GM23338 (cell line): ENCODE measurements at regions not wholly inside any gene's neighbourhood (a gene's known extent, or its start where the extent isn't known, plus 50 kb on each side); places are given as distances from the start of the nearest gene placed in this dataset.

Source experiments
- ATAC-seq: fragments of 200-7000 bp; cut with Tn5 transposase; 3 replicates; pipeline ENCODE4 v1.9.1; 2020
- DNase-seq: peaks from one replicate; pipeline ENCODE4 v3.0.0-alpha.2; 2015; ENCODE audit warnings: low spot score
- H2AFZ ChIP-seq: fragments of 200-600 bp; sonication (generic); 2 replicates; pipeline ENCODE4 v1.8.0; 2016; ENCODE audit warnings: antibody characterized with exemption, mild to moderate bottlenecking, moderate library complexity
- H3F3A ChIP-seq: fragments of 200-600 bp; sonication (generic); replicated peaks from 2 replicates; pipeline ENCODE4 v1.8.0; 2017; ENCODE audit warnings: antibody characterized with exemption, mixed run types, low read depth
- H3K27ac ChIP-seq: fragments of 200-600 bp; sonication (generic); 2 replicates; pipeline ENCODE4 v1.6.1; 2016; ENCODE audit warnings: low read depth
- H3K27me3 ChIP-seq: fragments of 200-600 bp; sonication (generic); 2 replicates; pipeline ENCODE4 v1.8.0; 2016; ENCODE audit warnings: mild to moderate bottlenecking, mixed run types, moderate library complexity; ENCODE audit not compliant: insufficient read depth
- H3K36me3 ChIP-seq: fragments of 200-600 bp; sonication (generic); 2 replicates; pipeline ENCODE4 v1.8.0; 2016; ENCODE audit warnings: mild to moderate bottlenecking; ENCODE audit not compliant: insufficient read depth
- H3K4me1 ChIP-seq: fragments of 200-600 bp; sonication (generic); 2 replicates; pipeline ENCODE4 v1.8.0; 2016; ENCODE audit warnings: mild to moderate bottlenecking, moderate library complexity; ENCODE audit not compliant: insufficient read depth
- H3K4me2 ChIP-seq: fragments of 200-600 bp; sonication (generic); 2 replicates; pipeline ENCODE4 v1.7.1; 2017; ENCODE audit warnings: mixed run types
- H3K4me3 ChIP-seq: fragments of 200-600 bp; sonication (generic); 2 replicates; pipeline ENCODE4 v1.6.1; 2016; ENCODE audit warnings: mixed run types
- H3K79me2 ChIP-seq: fragments of 200-600 bp; sonication (generic); replicated peaks from 2 replicates; pipeline ENCODE4 v1.8.0; 2017; ENCODE audit warnings: mild to moderate bottlenecking; ENCODE audit not compliant: insufficient read depth
- H3K9me2 ChIP-seq: fragments of 200-600 bp; sonication (generic); 2 replicates; pipeline ENCODE4 v1.8.0; 2017; ENCODE audit not compliant: insufficient read depth
- H4K20me1 ChIP-seq: fragments of 200-600 bp; sonication (generic); replicated peaks from 2 replicates; pipeline ENCODE4 v1.8.0; 2017; ENCODE audit warnings: mild to moderate bottlenecking; ENCODE audit not compliant: insufficient read depth
- H3K27ac Mint-ChIP-seq: 2 replicates; pipeline ENCODE4 v1.8.0; 2020; ENCODE audit warnings: inconsistent platforms, mild to moderate bottlenecking, moderate library complexity, mixed read lengths
- H3K27me3 Mint-ChIP-seq: 3 replicates; pipeline ENCODE4 v1.8.0; 2022; ENCODE audit warnings: low read depth, mild to moderate bottlenecking, moderate library complexity, mixed read lengths, inconsistent platforms; ENCODE audit not compliant: insufficient read depth, poor library complexity
- H3K36me3 Mint-ChIP-seq: 3 replicates; pipeline ENCODE4 v1.8.0; 2021; ENCODE audit warnings: low read depth, mild to moderate bottlenecking, inconsistent platforms, moderate library complexity, mixed read lengths
- H3K4me1 Mint-ChIP-seq: 3 replicates; pipeline ENCODE4 v1.8.0; 2020; ENCODE audit warnings: mild to moderate bottlenecking, inconsistent platforms, mixed read lengths
- H3K4me3 Mint-ChIP-seq: 3 replicates; pipeline ENCODE4 v1.8.0; 2021; ENCODE audit warnings: moderate library complexity, mild to moderate bottlenecking, inconsistent platforms, mixed read lengths
- H3K9me3 Mint-ChIP-seq: 3 replicates; pipeline ENCODE4 v1.8.0; 2020; ENCODE audit warnings: moderate library complexity, mild to moderate bottlenecking, inconsistent platforms, mixed read lengths
- CREB1 ChIP-seq: fragments of 250-450 bp; sonication (Bioruptor Pico); IDR thresholded peaks from 2 replicates; pipeline ENCODE4 v1.5.0; 2020; ENCODE audit warnings: low read depth, mild to moderate bottlenecking, moderate library complexity
- ETS1 ChIP-seq: IDR thresholded peaks from 2 replicates; pipeline ENCODE4 v1.6.1; 2016; ENCODE audit warnings: antibody characterized with exemption
- EZH2 ChIP-seq: fragments of 200-600 bp; sonication (generic); IDR thresholded peaks from one replicate; pipeline ENCODE4 v1.8.0; 2017; ENCODE audit warnings: antibody characterized with exemption, mild to moderate bottlenecking, low read depth; ENCODE audit not compliant: unreplicated experiment
- EZH2phosphoT487 ChIP-seq: fragments of 200-600 bp; sonication (generic); IDR thresholded peaks from one replicate; pipeline ENCODE4 v1.8.1; 2018; ENCODE audit warnings: antibody characterized with exemption; ENCODE audit not compliant: unreplicated experiment
- JUNB ChIP-seq: IDR thresholded peaks from one replicate; pipeline ENCODE4 v1.6.1; 2016; ENCODE audit warnings: antibody characterized with exemption; ENCODE audit not compliant: unreplicated experiment
- NANOG ChIP-seq: IDR thresholded peaks from 2 replicates; pipeline ENCODE4 v1.6.1; 2016; ENCODE audit warnings: antibody characterized with exemption, borderline replicate concordance
- POLR2AphosphoS5 ChIP-seq: IDR thresholded peaks from 2 replicates; pipeline ENCODE4 v1.6.1; 2016; ENCODE audit warnings: antibody characterized with exemption, low read depth
- REST ChIP-seq: IDR thresholded peaks from one replicate; pipeline ENCODE4 v1.6.1; 2018; ENCODE audit warnings: antibody characterized with exemption; ENCODE audit not compliant: unreplicated experiment
- STAT1 ChIP-seq: IDR thresholded peaks from one replicate; pipeline ENCODE4 v1.6.1; 2016; ENCODE audit warnings: antibody characterized with exemption; ENCODE audit not compliant: unreplicated experiment
- ZNF114 ChIP-seq: fragments of 250-450 bp; sonication (Bioruptor Pico); IDR thresholded peaks from 2 replicates; pipeline ENCODE4 v1.5.0; 2020; ENCODE audit warnings: mild to moderate bottlenecking, moderate library complexity
- ZNF331 ChIP-seq: fragments of 250-450 bp; sonication (Bioruptor Pico); IDR thresholded peaks from 2 replicates; pipeline ENCODE4 v1.5.0; 2020; ENCODE audit warnings: low read depth, mild to moderate bottlenecking, moderate library complexity
- TF ChIP-seq, protein P1 (sequence below): fragments of 250-450 bp; sonication (Bioruptor Pico); IDR thresholded peaks from 2 replicates; pipeline ENCODE4 v1.5.0; 2020; ENCODE audit warnings: mild to moderate bottlenecking, moderate library complexity
- TF ChIP-seq, protein P2 (sequence below), 2 experiments: fragments of 200-600 bp in 1 of 2; sonication (generic) in 1 of 2; conservative IDR thresholded peaks; 2 replicates each; pipeline versions ENCODE4 v1.5.1 to v1.6.1; 2016 to 2017; ENCODE audit warnings: antibody characterized with exemption in 2 of 2, low read depth in 2 of 2, mild to moderate bottlenecking in 2 of 2, moderate library complexity in 1 of 2

DNA sequence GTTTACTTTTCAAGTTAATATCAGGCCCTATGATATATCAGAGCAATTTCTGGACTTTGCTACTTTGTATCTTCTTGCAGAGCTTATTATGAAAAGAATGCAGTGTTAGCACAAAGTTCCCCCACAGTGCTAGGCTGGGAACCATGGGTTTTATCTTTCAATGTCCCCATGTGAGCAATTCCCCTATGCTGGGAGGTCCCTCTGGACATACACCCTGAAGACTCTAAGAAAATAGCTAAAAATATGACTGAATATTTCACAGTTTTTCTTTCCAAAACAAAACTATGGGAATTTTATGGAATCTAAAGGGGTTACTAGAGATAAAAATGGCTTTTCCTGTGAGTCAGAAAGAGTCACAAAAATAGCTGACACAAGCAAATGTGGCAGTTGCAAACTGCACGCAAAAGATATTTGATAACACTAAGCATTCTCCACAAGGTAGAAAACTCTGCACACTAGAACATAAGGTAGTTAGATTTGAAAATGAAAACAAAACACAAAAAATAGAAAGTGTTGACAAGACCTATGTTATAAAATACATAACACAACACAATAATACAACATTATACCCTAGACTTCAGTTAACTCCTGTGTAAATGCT, 487.5 kb upstream of the GRIN3A start:
- Mint-ChIP-seq H3K4me3 (no peak overlapping the region), H3K27ac (no peak overlapping the region), H3K9me3 (peaks cover 81% of the 10 kb centered on the region), H3K36me3 (peaks cover 11% of the 10 kb centered on the region; the same call in 2 of the 3 replicates), H3K4me1 (no peaks in the 10 kb centered on the region), H3K27me3 (no peaks in the 10 kb centered on the region)
- TF ChIP-seq ZNF114 (CRISPR knock-in tag) (no peak), EZH2phosphoT487 (no peak), NANOG (no peak), REST (no peak), ETS1 (no peak), STAT1 (no peak), EZH2 (no peak), POLR2AphosphoS5 (no peak), CREB1 (CRISPR knock-in tag) (no peak), ZNF331 (no peak), JUNB (no peak)
- TF ChIP-seq, protein P1, sequence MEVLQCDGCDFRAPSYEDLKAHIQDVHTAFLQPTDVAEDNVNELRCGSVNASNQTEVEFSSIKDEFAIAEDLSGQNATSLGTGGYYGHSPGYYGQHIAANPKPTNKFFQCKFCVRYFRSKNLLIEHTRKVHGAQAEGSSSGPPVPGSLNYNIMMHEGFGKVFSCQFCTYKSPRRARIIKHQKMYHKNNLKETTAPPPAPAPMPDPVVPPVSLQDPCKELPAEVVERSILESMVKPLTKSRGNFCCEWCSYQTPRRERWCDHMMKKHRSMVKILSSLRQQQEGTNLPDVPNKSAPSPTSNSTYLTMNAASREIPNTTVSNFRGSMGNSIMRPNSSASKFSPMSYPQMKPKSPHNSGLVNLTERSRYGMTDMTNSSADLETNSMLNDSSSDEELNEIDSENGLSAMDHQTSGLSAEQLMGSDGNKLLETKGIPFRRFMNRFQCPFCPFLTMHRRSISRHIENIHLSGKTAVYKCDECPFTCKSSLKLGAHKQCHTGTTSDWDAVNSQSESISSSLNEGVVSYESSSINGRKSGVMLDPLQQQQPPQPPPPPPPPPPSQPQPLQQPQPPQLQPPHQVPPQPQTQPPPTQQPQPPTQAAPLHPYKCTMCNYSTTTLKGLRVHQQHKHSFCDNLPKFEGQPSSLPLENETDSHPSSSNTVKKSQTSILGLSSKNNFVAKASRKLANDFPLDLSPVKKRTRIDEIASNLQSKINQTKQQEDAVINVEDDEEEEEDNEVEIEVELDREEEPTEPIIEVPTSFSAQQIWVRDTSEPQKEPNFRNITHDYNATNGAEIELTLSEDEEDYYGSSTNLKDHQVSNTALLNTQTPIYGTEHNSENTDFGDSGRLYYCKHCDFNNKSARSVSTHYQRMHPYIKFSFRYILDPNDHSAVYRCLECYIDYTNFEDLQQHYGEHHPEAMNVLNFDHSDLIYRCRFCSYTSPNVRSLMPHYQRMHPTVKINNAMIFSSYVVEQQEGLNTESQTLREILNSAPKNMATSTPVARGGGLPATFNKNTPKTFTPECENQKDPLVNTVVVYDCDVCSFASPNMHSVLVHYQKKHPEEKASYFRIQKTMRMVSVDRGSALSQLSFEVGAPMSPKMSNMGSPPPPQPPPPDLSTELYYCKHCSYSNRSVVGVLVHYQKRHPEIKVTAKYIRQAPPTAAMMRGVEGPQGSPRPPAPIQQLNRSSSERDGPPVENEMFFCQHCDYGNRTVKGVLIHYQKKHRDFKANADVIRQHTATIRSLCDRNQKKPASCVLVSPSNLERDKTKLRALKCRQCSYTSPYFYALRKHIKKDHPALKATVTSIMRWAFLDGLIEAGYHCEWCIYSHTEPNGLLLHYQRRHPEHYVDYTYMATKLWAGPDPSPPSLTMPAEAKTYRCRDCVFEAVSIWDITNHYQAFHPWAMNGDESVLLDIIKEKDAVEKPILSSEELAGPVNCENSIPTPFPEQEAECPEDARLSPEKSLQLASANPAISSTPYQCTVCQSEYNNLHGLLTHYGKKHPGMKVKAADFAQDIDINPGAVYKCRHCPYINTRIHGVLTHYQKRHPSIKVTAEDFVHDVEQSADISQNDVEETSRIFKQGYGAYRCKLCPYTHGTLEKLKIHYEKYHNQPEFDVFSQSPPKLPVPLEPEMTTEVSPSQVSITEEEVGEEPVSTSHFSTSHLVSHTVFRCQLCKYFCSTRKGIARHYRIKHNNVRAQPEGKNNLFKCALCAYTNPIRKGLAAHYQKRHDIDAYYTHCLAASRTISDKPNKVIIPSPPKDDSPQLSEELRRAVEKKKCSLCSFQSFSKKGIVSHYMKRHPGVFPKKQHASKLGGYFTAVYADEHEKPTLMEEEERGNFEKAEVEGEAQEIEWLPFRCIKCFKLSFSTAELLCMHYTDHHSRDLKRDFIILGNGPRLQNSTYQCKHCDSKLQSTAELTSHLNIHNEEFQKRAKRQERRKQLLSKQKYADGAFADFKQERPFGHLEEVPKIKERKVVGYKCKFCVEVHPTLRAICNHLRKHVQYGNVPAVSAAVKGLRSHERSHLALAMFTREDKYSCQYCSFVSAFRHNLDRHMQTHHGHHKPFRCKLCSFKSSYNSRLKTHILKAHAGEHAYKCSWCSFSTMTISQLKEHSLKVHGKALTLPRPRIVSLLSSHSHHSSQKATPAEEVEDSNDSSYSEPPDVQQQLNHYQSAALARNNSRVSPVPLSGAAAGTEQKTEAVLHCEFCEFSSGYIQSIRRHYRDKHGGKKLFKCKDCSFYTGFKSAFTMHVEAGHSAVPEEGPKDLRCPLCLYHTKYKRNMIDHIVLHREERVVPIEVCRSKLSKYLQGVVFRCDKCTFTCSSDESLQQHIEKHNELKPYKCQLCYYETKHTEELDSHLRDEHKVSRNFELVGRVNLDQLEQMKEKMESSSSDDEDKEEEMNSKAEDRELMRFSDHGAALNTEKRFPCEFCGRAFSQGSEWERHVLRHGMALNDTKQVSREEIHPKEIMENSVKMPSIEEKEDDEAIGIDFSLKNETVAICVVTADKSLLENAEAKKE (CRISPR knock-in tag): no peak
- TF ChIP-seq, protein P2, sequence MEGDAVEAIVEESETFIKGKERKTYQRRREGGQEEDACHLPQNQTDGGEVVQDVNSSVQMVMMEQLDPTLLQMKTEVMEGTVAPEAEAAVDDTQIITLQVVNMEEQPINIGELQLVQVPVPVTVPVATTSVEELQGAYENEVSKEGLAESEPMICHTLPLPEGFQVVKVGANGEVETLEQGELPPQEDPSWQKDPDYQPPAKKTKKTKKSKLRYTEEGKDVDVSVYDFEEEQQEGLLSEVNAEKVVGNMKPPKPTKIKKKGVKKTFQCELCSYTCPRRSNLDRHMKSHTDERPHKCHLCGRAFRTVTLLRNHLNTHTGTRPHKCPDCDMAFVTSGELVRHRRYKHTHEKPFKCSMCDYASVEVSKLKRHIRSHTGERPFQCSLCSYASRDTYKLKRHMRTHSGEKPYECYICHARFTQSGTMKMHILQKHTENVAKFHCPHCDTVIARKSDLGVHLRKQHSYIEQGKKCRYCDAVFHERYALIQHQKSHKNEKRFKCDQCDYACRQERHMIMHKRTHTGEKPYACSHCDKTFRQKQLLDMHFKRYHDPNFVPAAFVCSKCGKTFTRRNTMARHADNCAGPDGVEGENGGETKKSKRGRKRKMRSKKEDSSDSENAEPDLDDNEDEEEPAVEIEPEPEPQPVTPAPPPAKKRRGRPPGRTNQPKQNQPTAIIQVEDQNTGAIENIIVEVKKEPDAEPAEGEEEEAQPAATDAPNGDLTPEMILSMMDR (conservative IDR thresholded peaks at IDR 0.05; ENCODE audit: low read depth in 2 of 2): no peak
- Histone ChIP-seq H3K4me3 (no peak overlapping the region), H3F3A (no peaks in the 10 kb centered on the region), H3K79me2 (no peaks in the 10 kb centered on the region), H4K20me1 (no peaks in the 10 kb centered on the region), H3K9me2 (no peaks in the 10 kb centered on the region), H3K27ac (no peak overlapping the region), H3K36me3 (no peaks in the 10 kb centered on the region), H3K4me2 (no peak overlapping the region), H3K27me3 (no peaks in the 10 kb centered on the region), H3K4me1 (no peaks in the 10 kb centered on the region), H2AFZ (no peak overlapping the region)
- ATAC-seq (no peak), DNase-seq (no peak)
